ENCODE measurements at regions not wholly inside any gene's neighbourhood (a gene's known extent, or its start where the extent isn't known, plus 50 kb on each side); places are given as distances from the start of the nearest gene placed in this dataset.

GRCh38 chr21:19122356-19122755, 718.8 kb upstream of the TMPRSS15 start:
- no peak for ATAC-seq
- no peaks in the 10 kb centered on the region for H3K4me1 ChIP-seq

DNA sequence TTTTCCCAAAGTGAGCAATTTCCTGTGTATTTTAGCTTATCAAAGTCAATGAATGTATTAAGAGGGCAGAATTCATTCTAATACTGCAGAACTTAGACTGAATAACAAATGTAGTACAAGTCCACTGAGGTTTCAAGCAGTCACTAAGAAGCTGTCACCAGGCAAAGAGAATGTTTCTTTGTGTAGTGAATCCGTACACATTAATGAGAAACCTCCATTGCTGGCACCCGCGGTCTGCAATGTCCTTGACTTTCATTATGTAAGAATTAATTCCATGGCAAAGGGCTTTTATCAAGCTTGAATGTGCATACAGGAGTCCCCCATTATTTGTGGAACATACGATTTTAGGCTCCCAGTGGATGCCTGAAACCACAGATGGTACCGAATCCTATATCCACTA, 719.5 kb upstream of the TMPRSS15 start:
- H3K27ac ChIP-seq = no peak overlapping the region
- no peak overlapping the region for H3K4me3 ChIP-seq
- H3K4me1 ChIP-seq = no peaks in the 10 kb centered on the region
- intact Hi-C loops (cut with DNase I) = no loop called here
- no peak for DNase-seq
- H3K36me3 ChIP-seq = no peaks in the 10 kb centered on the region
- no peak for TF ChIP-seq CTCF (IDR thresholded peaks at IDR 0.05)
- no peaks in the 10 kb centered on the region for H3K27me3 ChIP-seq
- ATAC-seq = no peak
- H3K9me3 ChIP-seq = peaks cover 0 to 29% of the 10 kb centered on the region in 2 donors

More at GRCh38 chr21:19122356-19122755, 718.8 kb upstream of the TMPRSS15 start:
- H3K27me3 ChIP-seq = no peaks in the 10 kb centered on the region
- no peak overlapping the region for H3K4me3 ChIP-seq
- DNase-seq = no peak
- H3K36me3 ChIP-seq = no peaks in the 10 kb centered on the region
- intact Hi-C loops (cut with DNase I) = no loop called here
- H3K9me3 ChIP-seq = peaks cover 0 to 29% of the 10 kb centered on the region in 2 donors
- no peak overlapping the region for H3K27ac ChIP-seq
- TF ChIP-seq CTCF (IDR thresholded peaks at IDR 0.05) = no peak

DNA sequence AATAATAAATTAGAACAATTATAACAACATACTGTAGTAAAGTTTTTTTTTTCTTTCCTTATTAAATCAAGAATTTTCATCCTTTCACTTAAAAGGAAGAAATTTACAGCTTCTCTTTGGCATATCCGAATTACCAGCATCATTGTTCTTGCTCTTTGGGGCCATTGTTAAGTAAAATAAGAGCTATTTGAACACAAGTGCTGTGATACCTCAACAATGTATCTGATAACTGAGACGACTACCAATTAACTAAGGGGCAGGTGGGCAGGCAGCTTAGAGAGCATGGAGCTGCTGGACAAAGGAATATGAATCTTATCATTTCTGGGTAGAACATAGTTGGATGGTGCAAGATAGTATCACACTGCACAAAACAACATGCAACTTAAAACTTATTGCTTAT, 719.9 kb upstream of the TMPRSS15 start:
- no peak for TF ChIP-seq CTCF (IDR thresholded peaks at IDR 0.05)
- Histone ChIP-seq H3K4me1 (no peaks in the 10 kb centered on the region), H3K9me3 (peaks cover 0 to 29% of the 10 kb centered on the region in 2 donors), H3K27me3 (no peaks in the 10 kb centered on the region), H3K27ac (no peak overlapping the region), H3K4me3 (no peak overlapping the region), H3K36me3 (no peaks in the 10 kb centered on the region)
- intact Hi-C loops (cut with DNase I) = no loop called here
- DNase-seq (no peak), ATAC-seq (no peak)

DNA sequence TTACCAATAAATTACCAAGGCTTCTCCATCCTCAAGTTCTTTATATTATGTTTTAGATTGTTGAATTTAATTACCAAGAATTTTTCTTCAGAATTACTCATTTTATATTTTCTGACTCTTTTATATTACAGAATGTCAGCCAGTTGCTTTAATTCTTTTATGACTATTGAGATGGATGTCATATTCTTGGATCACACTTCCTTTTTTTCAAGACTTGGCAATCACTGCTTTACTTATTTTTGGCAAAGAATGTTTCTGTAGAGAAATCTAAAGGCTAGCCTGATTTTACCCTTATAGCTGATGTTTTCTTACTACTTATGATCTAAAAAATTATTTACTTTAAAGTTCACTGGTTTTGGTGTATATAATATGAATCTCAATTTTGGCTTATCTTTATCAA, 721.1 kb upstream of the TMPRSS15 start:
- intact Hi-C loops (cut with DNase I) = no loop called here
- no peaks in the 10 kb centered on the region for H3K4me1 ChIP-seq
- peaks cover 0 to 32% of the 10 kb centered on the region in 2 donors for H3K9me3 ChIP-seq
- DNase-seq = peak in 2 of 4 donors; percentile 28 to 51
- no peak overlapping the region for H3K4me3 ChIP-seq
- H3K27me3 ChIP-seq = no peaks in the 10 kb centered on the region
- no peak for TF ChIP-seq CTCF (IDR thresholded peaks at IDR 0.05)
- no peaks in the 10 kb centered on the region for H3K36me3 ChIP-seq
- H3K27ac ChIP-seq = no peak overlapping the region
- ATAC-seq = no peak

- ATAC-seq = no peak
- intact Hi-C loops (cut with DNase I) = no loop called here
Observed at GRCh38 chr21:19130379-19131028, 726.9 kb upstream of the TMPRSS15 start.

More at GRCh38 chr21:19130379-19131028, 726.9 kb upstream of the TMPRSS15 start:
- Histone ChIP-seq H3K27ac (no peak overlapping the region), H3K9me3 (peaks cover 0 to 26% of the 10 kb centered on the region in 2 donors), H3K4me3 (no peak overlapping the region), H3K4me1 (no peaks in the 10 kb centered on the region), H3K27me3 (no peaks in the 10 kb centered on the region), H3K36me3 (no peaks in the 10 kb centered on the region)
- DNase-seq = no peak
- no peak for TF ChIP-seq CTCF (IDR thresholded peaks at IDR 0.05)

Measured in left lung (tissue), 4 donors.